NCI-H2171 treated with DMSO at 0.1 percent for 48 hours (cell line): ENCODE measurements at regions not wholly inside any gene's neighbourhood (a gene's known extent, or its start where the extent isn't known, plus 50 kb on each side); places are given as distances from the start of the nearest gene placed in this dataset.

ENCODE experiments used
- DNase-seq: peaks from one replicate; lab custom pipeline; 2025; lab: John Stamatoyannopoulos, UW

GRCh38 chr14:32254952-32255679 is 52.0 kb upstream of the RNU6-8 start:
- peak; percentile 75 for DNase-seq

GRCh38 chr14:32255789-32256188 is 52.7 kb upstream of the RNU6-8 start:
- DNase-seq = no peak

DNA sequence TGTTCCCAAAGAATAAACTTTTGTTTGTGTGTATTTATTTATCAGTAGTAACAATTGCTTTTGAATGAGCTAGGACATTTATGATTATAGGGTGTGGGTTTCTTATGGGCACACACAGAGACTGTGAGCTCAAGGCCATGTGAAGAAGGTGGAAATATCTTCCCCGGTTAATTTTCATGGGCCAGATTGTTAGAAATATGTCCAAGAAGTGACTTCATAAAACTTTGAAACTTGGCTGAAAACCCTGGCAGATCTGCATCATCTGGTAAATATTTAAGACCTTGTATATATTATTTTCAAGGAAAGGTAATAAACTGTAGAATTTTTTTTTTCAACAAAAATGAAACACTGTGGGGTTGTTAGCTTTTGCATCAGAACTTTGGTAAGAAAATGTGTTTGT is 53.5 kb upstream of the RNU6-8 start:
- no peak for DNase-seq

DNA sequence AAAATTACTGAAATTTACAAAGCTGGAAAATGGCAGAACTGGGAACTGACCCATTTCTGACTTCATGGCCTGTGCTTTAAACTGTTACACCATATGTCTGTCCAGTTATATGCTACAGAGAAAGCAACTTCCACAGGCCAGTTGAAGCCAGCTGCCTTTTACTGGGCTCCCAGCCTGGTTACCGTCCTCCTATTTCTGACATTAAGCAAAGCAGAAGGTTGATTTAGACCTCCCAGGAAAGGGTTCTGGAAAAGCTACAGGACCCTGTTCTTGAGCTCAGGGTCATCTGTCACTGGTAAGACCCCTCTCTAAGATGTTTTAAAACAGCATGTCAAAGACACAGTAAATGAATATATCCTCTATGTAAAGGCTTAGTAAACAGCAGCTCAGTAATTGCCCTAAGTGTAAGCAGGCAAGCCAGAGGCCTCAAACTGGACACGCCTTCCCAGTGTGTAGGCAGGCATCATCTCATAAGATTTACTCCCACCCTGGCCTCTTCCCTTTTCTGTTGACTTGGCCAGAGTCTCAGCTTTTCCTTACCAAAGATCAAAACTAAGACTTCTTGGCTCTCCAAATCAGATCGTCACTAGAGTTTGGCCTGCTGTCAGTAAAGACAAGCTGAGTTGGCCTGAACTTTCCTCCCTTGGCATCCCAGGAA is 55.4 kb upstream of the RNU6-8 start:
- DNase-seq = no peak

- DNase-seq = no peak
Observed at GRCh38 chr14:32259368-32260013, 56.4 kb upstream of the RNU6-8 start.

DNA sequence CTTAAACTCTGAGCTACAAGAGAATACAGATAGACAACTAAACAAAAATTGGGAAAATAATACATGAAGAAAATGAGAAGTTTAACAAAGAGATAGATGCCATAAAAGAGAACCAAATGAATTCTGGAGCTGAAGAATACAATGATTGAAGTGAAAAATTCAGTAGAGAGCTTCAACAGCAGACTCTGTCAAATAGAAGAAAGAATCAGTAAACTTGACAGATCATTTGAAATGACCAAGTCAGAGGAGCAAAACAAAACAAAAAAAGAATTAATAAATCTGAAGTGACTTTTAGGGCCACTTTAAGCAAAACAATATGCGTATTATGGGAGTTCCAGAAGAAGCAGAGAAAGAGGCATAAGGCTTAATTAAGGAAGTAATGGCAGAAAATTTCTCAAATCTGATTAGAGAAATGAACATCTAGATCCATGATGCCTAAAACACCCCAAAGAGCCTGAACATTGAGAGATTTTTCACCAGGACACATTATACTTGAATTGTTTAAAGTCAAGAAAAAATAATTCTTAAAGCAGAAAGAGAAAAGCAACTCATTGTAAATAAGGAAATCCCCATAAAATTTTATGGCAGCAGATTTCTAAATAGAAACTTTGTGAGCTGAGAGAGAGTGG is 61.0 kb upstream of the RNU6-8 start:
- DNase-seq = no peak

- DNase-seq = no peak
Observed at GRCh38 chr14:32265584-32265983, 62.5 kb upstream of the RNU6-8 start.

DNA sequence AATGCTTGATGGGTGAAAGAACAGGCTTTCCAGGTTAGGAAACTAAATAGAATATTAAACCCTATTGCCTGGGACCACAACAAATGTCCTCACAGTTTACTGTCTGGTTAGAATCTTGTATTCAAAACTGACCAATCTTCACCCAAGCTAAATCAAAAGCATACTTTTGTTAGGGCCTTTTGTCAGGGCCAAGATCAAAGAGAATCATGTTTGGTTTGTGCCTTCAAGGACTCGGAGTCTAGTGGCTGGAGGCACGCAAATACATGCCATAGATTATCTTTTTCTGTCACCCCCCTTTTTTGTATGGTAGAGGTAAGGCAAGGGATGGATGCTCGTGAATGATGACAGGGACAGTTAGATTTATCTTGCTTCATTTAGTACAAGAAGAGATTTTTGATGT is 51.1 kb upstream of the AKAP6 start:
- DNase-seq = no peak
